HG03575 (cell line): ENCODE measurements at regions not wholly inside any gene's neighbourhood (a gene's known extent, or its start where the extent isn't known, plus 50 kb on each side); places are given as distances from the start of the nearest gene placed in this dataset.
"Not testable (repeated sequence)": the region's sequence is repeated elsewhere in the genome, so short reads cannot be mapped to it uniquely, and the experiment has no call there.

Source experiments
- ATAC-seq: cut with Tn5 transposase; IDR thresholded peaks from one replicate; pipeline ENCODE4 v1.9.1; 2021; ENCODE audit not compliant: unreplicated experiment, insufficient number of reproducible peaks, low FRiP score; ENCODE audit errors: extremely low read depth

GRCh38 chr5:96226941-96227552 is 206.0 kb downstream of the PCSK1 start:
- ATAC-seq: no peak

GRCh38 chr5:96222129-96222528 is 210.9 kb downstream of the PCSK1 start:
- no peak for ATAC-seq

- ATAC-seq: no peak
Observed at GRCh38 chr5:96220610-96221390, 212.2 kb downstream of the PCSK1 start.

- ATAC-seq: no peak
Observed at GRCh38 chr5:96219580-96220281, 213.3 kb downstream of the PCSK1 start.

- no peak for ATAC-seq
Observed at GRCh38 chr5:96218653-96219052, 214.4 kb downstream of the PCSK1 start.

GRCh38 chr5:96214442-96215197 is 218.4 kb downstream of the PCSK1 start:
- no peak for ATAC-seq

GRCh38 chr5:96209829-96210228 is 223.2 kb downstream of the PCSK1 start:
- ATAC-seq: no peak

- no peak for ATAC-seq
Observed at GRCh38 chr5:96207420-96207819, 225.6 kb downstream of the PCSK1 start.

- no peak for ATAC-seq
Observed at GRCh38 chr5:96203761-96204160, 229.3 kb downstream of the PCSK1 start.

- no peak for ATAC-seq
Observed at GRCh38 chr5:96201503-96201902, 231.5 kb downstream of the PCSK1 start.

- no peak for ATAC-seq
Observed at GRCh38 chr5:96200641-96201040, 232.4 kb downstream of the PCSK1 start.

- ATAC-seq: no peak
Observed at GRCh38 chr5:96199713-96200183, 233.3 kb downstream of the PCSK1 start.

- ATAC-seq: no peak
Observed at GRCh38 chr5:96198356-96199058, 234.5 kb downstream of the PCSK1 start.

GRCh38 chr5:96197767-96198166 is 235.3 kb downstream of the PCSK1 start:
- not testable (repeated sequence) for ATAC-seq

- no peak for ATAC-seq
Observed at GRCh38 chr5:96197347-96197746, 235.7 kb upstream of the ELL2 start.

- ATAC-seq: no peak
Observed at GRCh38 chr5:96196890-96197289, 235.2 kb upstream of the ELL2 start.

- ATAC-seq: no peak
Observed at GRCh38 chr5:96196407-96196806, 234.8 kb upstream of the ELL2 start.

GRCh38 chr5:96195123-96195522 is 233.5 kb upstream of the ELL2 start:
- ATAC-seq: no peak

- ATAC-seq: no peak
Observed at GRCh38 chr5:96194593-96194992, 232.9 kb upstream of the ELL2 start.
